Activated CD8-positive, alpha-beta memory T cell treated with anti-CD3 and anti-CD28 coated beads for 48 hours (primary cell): ENCODE measurements at regions not wholly inside any gene's neighbourhood (a gene's known extent, or its start where the extent isn't known, plus 50 kb on each side); places are given as distances from the start of the nearest gene placed in this dataset.

Experiments
- DNase-seq, 3 experiments: peaks; one replicate each; pipeline ENCODE4 v3.0.0-alpha.2; 2020; ENCODE audit warnings: low read depth in 2 of 3, low spot score in 2 of 3

DNA sequence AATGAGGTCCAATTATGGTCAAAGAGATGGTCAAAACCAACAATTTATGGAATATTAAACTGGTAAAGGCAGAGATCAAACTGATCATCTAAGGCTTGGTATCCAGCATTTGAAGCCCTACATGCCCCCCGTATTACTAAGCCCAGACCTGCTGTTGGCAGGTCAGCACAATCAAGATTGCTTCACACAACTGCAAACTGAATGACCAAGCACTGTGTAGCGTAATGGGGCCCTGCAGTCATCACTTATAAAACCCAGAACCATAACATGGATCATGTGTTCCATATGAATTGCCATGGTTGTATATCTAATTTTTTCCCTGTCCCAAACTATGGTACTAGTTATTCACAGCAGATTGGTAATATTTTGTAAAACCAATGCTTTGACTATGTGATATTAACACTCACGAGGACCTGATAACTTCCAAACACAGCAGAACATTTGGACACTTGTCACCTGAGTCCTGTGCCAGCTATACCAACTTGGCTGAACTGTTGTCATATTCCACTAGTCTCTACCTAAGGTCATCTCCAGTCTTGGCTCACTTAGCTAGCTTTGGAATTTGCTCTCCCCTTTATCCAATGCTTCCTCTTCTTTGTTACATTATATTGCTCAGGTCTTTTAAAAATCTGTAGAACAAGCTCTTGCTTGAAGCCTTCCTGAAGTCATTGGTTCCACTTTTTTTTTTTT is 81.7 kb upstream of the HMHB1 start:
- DNase-seq: no peak

DNA sequence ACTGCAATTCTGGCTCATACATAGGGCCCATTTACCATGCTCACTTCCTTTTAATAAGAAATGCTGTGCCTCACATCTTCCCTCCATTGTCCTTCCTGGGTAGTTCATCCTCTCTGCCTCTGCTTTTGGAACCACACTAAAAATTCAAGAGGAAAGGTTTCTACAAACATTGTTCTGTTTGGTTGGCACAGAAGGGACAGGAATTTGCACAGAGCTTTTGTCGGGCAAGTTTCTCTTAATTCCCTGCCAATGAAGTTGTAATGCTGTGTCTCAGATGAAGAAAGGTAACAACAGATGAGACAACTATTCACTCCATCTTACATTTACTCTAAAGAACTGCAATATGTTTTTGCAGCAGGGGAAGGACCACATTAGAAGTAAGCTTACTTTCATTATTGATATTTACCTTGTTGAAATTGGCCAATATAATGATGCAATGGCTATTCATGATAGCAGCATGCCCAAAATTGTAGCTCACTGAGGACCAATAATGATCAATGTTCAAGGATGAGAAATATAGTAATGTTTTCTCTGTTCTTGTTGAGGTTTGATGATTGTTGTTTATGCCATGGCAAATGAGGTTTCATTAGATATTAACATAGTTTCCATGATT is 82.5 kb upstream of the HMHB1 start:
- DNase-seq: no peak

DNA sequence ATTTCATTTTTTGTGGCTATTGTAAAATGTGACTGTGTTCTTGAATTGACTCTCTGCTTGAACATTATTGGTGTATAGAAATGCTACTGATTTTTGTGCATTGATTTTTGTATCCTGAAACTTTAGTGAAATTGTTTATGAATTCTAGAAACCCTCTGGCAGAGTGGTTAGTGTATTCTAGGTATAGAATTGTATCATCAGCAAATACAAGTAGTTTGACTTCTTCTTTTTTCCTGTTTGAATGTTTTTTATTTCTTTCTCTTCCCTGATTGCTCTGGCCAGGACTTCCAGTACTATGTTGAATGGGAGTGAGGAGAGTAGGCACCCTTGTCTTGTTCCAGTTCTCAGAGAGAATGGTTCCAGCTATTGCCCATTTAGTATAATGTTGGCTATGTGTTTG is 88.8 kb upstream of the HMHB1 start:
- DNase-seq: no peak

DNA sequence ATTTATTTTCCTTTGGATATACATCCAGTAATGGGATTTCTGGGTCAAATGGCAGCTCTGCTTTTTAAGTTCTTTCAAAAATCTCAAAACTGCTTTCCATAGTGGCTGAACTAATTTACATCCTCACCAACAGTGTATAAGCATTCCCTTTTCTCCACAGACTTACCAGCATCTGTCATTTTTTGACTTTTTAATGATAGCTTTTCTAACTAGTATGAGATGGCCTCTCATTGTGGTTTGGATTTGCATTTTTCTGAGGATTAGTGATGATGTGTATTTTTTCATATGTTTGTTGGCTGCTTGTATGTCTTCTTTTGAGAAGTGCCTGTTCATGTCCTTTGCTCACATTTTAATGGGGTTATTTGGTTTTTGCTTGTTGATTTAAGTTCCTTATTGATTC is 90.0 kb upstream of the HMHB1 start:
- no peak for DNase-seq

DNA sequence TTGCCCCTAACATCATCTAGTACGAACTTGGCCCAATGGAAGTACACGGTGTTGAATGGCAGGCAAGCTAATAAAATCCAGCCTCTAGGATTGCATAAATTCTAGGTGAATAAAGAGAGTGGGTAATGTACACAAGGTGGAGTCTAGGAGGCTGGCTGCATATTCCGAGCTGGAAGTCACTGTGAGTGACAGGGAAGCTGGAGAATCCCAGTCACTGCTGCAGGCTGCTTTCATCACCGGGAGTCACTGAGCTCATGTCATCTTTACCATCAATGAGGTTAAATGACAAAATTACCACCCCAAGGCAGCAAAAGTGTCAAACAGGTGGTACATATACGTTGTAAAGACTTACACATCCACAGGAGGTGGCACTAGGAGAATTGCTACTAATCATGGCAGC is 91.3 kb upstream of the HMHB1 start:
- DNase-seq: no peak

DNA sequence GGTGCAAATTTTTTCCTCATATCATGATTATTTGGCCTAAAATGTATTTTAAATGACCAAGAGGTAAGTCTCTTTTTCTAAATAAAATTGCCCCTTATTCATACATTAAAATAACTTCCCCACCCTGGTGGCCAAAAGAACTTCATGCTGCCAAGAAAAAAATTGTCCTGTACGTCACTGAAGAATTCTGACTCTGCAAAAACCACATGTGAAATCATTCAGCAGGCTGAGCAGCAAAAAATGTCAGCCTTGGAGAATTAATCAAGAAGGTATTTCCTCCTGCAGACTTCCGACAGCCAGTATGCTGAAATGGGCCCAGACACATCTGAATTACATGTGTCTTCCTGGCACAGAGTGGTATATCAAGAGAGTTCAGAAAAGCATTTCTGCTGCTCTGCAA is 94.6 kb upstream of the HMHB1 start:
- DNase-seq: no peak

DNA sequence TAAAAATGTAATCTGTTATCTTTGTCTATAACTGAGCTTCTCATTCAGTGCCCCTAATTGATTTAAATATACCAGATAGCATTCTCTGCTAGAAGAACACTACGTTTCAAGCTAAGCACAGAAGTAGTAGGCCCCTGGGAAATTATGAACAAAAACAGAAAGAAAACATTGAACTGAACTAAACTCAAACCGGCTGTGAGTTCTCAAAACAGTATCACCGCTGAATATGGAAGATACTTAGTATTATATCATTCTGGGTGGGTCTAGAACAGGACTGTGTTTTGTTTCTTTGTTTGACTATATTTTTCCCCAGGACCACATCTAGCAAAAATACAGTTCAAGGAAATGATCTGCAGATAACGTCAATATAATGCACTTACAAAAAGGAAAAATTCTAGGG is 95.1 kb upstream of the HMHB1 start:
- no peak for DNase-seq

DNA sequence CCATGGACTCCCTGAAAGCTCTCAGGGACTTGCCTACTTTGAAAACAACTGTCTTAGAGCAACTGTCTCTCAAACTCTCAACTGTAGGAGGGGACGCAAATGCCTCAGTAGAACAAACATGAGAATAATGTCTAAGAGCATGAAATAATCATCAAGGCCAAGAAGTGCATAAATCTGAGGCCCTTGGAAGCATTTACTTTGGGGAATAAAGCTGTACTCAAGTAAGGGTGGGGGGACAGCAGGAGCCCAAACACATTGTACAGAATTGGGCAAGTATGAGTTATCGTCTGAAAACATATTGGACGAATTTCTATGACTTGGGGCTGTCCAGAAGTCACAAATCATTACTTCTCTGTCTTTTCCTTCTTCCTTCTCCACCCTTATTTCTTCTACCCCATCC is 96.3 kb upstream of the HMHB1 start:
- DNase-seq: no peak

DNA sequence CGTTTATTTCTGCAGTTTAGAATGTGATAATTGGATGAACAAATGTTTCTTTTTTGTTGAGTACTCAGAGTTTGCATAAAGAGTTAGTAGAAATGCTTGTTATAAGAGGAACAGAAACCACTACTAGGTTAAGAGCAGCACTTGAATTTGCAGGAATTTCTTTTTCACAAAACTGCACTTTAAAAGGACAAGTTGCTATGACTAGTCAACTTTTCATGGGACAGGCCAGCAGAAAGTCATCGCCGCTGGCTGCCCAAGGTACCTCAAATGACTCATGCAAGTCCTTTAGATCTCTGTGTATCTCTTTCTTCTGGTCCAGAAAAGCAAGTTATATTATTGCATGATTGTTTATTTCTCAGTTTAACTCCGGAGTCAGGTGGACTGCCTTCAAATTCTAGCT is 97.3 kb upstream of the HMHB1 start:
- DNase-seq: no peak

DNA sequence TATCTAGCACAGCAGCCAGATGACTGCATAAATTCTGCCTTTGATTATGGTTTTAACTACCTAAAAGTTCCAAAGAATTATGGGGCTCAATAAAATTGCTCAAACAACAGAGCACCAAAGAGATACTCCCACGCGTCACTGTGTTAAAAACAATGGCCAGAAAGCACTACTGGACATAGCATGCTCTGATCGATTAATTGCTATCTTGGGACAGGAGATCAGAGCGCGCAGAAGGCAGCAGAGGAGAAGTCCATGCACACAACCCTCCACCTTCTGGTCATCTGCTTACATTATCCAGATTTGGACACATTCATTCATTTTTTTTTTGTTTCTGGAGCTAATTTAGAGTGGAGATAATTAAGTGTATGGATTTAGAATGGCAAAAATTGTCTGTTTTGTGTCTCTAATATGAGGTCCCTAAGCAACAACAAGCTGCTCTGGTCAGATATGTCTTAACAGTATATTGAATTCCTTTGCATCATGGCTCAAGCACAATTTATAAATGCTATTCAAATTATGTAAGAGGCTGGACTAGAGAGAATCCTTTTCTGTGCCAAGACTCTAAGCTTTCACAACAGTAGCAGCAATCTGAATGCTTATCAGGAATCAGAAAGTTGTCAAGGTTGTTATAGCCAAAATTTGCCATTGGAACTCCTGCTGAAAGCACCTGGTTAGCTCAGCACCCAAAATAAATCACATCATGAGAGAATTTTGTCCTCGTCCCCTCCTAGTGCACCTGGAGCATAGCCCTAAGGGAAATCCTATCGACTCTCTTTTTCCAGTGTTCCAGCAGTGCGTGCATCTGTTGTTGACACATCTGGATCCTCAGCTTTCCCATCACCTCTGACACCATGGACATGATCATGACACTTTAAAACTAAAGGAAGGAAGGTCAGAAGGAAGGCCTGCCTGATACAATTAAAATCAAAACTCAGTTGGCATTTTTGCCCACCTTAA is 98.6 kb upstream of the HMHB1 start:
- no peak for DNase-seq

DNA sequence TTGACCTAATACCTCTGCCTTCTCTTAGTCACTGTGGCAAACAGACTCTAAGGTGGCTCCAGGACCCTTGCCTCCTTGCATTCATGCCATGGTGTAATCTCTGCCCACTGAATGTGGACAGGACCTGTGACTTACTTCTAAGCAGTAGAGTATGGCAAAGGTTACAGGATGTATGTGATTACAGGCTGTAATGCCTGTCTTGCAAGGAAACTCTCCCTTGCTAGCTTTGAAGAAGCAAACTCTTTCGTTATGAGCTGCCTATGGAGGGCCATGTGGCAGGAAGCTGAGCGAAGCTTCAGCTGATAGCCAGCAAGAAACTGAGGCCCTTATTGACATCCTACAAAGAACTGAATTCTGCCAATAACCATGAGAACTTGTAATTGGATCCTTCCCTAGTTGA is 103.3 kb upstream of the HMHB1 start:
- no peak for DNase-seq

DNA sequence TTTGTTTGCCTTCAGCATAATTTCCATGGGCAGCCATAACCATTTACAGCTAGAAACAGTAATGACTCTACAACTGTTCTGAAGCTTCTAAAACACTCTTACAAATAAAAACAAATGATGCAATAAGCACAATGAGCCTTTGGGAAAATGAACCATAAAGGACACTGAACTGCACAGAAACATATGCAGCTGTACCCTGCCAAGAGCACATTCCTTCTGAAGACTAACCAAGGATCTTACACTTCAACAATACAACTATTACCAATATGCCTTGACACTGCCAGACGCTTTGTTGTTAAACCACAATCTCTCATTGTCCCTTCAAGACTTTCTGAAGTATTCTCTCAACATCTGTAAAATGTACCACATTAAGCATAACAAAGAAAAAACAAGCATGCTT is 104.2 kb upstream of the HMHB1 start:
- no peak for DNase-seq

DNA sequence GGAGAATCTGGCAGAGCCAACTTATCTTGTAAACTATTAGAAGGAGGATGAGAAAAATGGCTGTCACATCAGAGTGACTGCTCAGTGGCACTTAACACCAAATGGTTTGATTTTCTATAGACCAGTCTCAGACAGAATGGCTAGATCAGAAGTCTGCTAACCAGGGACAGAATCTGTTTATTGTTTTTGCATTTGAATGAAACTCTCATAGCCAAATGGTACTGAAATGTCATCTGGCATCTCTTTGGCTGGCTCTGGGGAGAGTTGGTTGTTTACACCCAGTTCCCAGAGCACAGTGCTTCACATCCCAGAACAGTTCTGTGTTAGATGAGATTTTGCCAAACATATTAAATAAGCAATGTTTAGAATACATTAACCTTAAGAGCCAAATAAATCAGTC is 106.6 kb upstream of the HMHB1 start:
- no peak for DNase-seq

DNA sequence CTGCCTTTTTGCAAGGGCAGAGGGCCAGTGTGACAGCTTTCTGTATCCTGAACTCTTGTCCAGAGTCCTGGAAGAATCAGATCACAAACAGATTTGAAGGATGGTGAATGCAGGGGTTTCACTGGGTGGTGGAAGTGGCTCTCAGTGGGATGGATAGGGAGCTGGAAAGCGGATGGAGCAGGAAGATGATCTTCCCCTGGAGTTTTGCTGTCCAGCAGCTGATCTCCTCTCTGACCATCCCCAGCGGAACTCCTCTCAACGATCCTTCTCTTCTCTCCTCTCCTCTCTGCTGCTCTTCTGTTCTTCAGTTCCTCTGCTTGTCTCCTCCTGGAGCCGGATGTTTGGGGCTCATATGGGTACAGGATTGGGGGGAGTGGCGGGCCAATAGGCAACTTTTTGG is 108.3 kb upstream of the HMHB1 start:
- no peak for DNase-seq

DNA sequence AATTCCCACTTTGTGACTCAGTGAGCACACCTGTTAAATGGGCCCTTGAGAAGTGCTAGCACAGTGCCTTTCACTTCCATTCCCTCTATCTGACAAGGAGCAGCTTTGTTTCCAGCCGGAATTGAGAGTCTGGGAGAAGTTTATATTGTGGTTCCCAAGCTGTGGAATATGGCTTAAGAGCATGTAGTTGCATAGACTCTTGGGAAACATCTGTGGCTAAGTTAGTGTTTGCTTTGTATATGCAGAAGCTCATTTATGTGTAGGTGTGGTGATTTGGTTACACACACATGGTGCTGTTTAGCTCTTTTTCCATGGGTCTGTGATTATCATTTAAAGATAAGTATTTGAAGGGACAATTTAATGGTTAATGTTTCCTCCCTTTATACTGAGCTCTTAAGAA is 110.5 kb upstream of the HMHB1 start:
- DNase-seq: no peak

DNA sequence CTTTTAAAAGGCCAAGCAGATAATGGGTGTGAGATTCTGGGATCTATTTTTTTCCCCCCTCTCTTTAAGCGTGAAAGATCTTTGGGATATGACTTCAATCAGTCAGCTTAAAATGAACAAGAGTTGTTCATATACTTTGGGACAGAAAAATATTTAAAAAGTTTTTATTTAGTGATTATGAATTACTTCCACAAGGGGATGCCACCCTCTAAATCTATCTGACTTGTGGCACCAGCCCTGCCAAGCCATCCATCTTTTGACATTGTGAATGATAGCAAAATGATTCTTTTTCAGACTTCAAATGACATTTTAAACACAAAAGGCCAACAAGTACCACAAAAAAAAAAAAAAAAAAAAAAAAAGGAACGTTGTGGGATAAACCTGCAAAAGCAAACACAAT is 111.0 kb upstream of the HMHB1 start:
- no peak for DNase-seq

DNA sequence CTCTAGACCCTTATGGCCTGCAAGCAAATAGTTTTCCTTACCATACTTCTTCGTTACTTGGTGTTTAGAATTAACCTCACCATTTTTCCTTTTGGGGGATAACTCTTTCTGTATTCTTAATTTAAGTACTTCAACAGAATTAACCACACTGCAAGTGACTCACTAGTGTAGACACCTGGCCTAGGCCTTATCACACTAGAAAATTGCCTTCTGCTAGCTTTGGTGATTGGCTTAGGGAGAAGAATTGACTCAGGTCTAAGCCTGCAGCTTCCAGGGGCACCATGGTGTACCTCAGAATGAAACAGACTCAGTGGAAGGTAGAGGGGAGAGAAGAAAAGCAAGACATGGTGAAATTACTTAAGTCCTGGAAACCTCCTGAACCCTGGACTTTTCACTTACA is 112.8 kb upstream of the HMHB1 start:
- no peak for DNase-seq

DNA sequence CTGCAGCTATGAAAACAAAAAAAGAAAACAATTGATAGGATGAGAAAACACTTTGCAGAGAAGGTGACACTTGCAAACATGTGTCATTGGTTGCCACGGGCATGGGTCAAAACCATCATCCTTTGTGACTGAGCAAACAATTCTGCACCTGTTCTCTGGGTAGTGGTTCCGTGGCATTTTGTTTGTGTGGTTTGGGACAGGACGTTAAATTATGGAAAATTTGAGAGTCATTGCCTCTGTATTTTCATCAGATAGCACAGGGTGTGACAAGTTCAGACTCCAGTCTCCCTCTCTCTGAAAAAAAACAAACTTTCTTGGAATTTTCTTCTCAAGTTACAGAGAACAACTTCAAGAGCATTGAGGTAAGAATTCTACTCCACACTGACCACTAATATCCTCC is 113.4 kb upstream of the HMHB1 start:
- DNase-seq: no peak

DNA sequence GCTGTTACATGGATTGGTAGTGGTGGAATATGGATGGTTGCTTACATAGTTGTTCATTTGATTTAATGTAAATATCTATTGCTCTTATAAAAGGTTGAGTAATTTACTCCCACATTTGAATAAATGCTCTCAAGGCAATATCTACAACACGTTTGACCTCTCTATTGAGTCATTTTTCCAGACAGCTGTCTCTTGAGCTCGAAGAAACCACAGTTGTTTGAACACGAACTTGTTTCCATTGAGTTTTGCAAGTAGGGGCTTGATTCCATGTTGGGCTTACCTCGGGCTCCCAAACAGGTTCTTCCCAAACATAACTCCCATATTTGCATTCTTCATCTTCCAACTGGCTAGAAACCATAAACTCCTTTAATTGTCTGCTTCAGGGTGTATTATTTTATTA is 115.0 kb upstream of the HMHB1 start:
- no peak for DNase-seq

DNA sequence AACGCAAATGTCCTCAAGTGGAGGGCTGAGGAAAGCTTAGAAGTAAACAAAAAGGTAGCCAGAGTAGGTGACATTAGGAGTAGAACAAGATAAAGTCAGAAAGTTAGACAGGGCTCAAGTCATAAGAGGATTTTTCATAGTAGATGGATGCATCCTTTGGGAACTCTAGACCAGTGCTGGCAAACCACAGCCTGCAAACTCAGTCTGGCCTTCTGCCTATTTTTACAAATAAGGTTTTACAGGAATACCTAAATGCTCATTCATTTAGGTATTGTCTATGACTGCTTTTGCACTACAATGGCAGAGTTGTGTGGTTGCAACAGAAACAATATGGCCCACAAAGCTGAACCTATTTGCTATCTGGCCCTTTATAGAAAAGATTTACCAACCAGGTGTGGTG is 116.0 kb upstream of the HMHB1 start:
- no peak for DNase-seq

DNA sequence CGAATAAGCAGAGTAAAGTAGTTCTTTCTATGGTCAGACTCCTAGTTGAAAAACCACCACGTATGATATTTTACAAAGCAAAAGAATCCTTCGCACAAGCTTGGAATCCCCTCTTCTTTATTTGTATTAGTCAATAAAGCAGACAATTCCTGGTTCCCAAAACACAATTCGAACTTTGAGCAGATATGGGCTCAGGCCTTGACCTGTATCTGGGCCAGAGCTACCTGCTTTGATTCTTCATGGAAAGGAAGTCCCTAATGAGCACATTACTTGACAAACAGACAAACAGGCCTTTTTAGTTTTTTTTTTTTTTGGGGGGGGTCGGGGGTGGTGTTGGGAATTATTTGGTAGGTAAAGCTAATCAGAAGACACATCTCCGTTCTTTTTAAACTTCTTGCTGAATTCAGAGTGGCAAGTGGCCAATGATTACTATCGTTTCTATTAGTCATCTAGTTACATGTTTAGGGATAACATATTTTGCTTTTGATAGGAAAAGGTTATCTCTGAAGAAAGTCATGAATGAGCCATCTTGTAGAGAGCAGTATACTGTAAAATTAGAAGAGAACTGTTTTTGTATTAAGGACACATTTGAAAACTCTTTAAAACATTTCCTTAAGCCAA is 116.6 kb upstream of the HMHB1 start:
- DNase-seq: no peak

DNA sequence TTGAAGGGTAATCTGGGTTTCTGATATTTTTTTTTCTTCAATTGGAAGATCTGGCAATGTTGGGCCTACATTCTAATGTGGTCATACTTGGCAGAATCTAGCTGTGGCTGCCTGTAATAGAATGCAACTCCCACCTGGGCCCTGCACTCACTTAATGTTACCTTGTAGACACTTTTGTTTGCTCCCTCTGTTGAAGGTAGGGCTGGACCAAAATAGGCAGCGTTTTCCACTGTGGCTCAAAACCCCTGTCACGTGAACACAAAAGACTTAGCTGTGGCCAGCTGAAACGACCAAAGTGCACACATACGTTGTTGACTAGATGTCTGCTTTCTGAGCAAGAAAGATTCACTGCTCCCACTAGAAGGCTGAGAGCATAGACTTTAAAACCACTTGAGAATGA is 117.6 kb upstream of the HMHB1 start:
- DNase-seq: no peak
